Fibroblast of peridontal ligament (primary cell): ENCODE measurements at regions not wholly inside any gene's neighbourhood (a gene's known extent, or its start where the extent isn't known, plus 50 kb on each side); places are given as distances from the start of the nearest gene placed in this dataset.
"Not testable (repeated sequence)": the region's sequence is repeated elsewhere in the genome, so short reads cannot be mapped to it uniquely, and the experiment has no call there.

ENCODE experiments used
- DNase-seq: peaks from one replicate; pipeline ENCODE4 v3.0.0-alpha.2; 2010; ENCODE audit errors: extremely low read depth

GRCh38 chr9:120338340-120338739 lies 241.6 kb downstream of the CDK5RAP2 start:
- no peak for DNase-seq

- DNase-seq, result no peak
These were observed 242.8 kb downstream of the CDK5RAP2 start for GRCh38 chr9:120337131-120337530.

GRCh38 chr9:120336753-120337090 lies 243.2 kb downstream of the CDK5RAP2 start:
- no peak for DNase-seq

GRCh38 chr9:120336021-120336752 lies 243.8 kb downstream of the CDK5RAP2 start:
- DNase-seq, result no peak

GRCh38 chr9:120331913-120332312 lies 248.1 kb downstream of the CDK5RAP2 start:
- no peak for DNase-seq

GRCh38 chr9:120330031-120330430 lies 249.9 kb downstream of the CDK5RAP2 start:
- no peak for DNase-seq

GRCh38 chr9:120327322-120327721 lies 252.6 kb downstream of the CDK5RAP2 start:
- DNase-seq, result no peak

- no peak for DNase-seq
These were observed 253.8 kb downstream of the CDK5RAP2 start for GRCh38 chr9:120326049-120326693.

GRCh38 chr9:120324996-120325642 lies 254.8 kb downstream of the CDK5RAP2 start:
- no peak for DNase-seq

GRCh38 chr9:120324461-120324860 lies 255.5 kb downstream of the CDK5RAP2 start:
- DNase-seq, result no peak

GRCh38 chr9:120323125-120323524 lies 256.8 kb downstream of the CDK5RAP2 start:
- no peak for DNase-seq

GRCh38 chr9:120319452-120319851 lies 260.5 kb downstream of the CDK5RAP2 start:
- no peak for DNase-seq

GRCh38 chr9:120315154-120315553 lies 264.8 kb downstream of the CDK5RAP2 start:
- DNase-seq, result no peak

- no peak for DNase-seq
These were observed 267.9 kb downstream of the CDK5RAP2 start for GRCh38 chr9:120312031-120312430.

GRCh38 chr9:120310035-120310434 lies 269.9 kb downstream of the CDK5RAP2 start:
- no peak for DNase-seq

- no peak for DNase-seq
These were observed 271.5 kb downstream of the CDK5RAP2 start for GRCh38 chr9:120308495-120308894.

- no peak for DNase-seq
These were observed 272.4 kb downstream of the CDK5RAP2 start for GRCh38 chr9:120307599-120307998.

- no peak for DNase-seq
These were observed 273.4 kb downstream of the CDK5RAP2 start for GRCh38 chr9:120306561-120306960.

GRCh38 chr9:120306088-120306487 lies 273.9 kb downstream of the CDK5RAP2 start:
- no peak for DNase-seq

- not testable (repeated sequence) for DNase-seq
These were observed 275.1 kb downstream of the CDK5RAP2 start for GRCh38 chr9:120304896-120305295.

GRCh38 chr9:120303519-120303918 lies 276.4 kb downstream of the CDK5RAP2 start:
- no peak for DNase-seq

- DNase-seq, result no peak
These were observed 280.2 kb downstream of the CDK5RAP2 start for GRCh38 chr9:120299785-120300184.

- DNase-seq, result no peak
These were observed 286.0 kb downstream of the CDK5RAP2 start for GRCh38 chr9:120294003-120294402.
